Stimulated activated CD4-positive, alpha-beta T cell treated with anti-CD3 and anti-CD28 coated beads, Interleukin-12 subunit alpha, Interleukin-12 subunit beta, amount 100 ng/mL, for 24 hours (primary cell): ENCODE measurements at regions not wholly inside any gene's neighbourhood (a gene's known extent, or its start where the extent isn't known, plus 50 kb on each side); places are given as distances from the start of the nearest gene placed in this dataset.
"Not testable (repeated sequence)": the region's sequence is repeated elsewhere in the genome, so short reads cannot be mapped to it uniquely, and the experiment has no call there.

Source experiments
- DNase-seq, 2 experiments: peaks; one replicate each; pipeline ENCODE4 v3.0.0-alpha.2; 2020; ENCODE audit warnings: low read depth in 2 of 2

DNA sequence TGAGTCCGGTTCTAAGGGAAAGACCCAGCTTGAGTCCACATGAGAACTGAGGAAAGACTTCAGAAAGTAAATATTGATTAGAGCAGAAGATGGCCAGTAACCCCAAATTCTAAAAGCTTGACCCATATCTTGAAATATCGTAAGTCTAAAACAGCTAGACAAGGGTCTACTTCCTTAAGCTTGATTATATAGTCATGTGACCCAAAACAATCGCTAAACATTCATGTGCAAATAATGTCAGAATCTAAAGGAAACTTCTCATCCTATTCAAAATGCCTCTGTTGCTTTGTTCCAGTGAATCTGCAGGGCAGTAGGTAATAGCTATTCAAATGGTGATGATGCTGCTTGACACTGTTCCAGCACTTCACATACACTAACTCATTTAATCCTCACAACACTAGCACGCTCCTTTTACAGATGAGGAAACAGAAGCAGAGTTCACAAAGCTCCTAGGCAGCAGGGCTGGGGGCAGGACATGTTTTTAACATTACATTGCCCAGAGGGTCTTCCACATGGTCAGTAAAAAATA is 52.6 kb downstream of the TCF20 start:
- DNase-seq = no peak

DNA sequence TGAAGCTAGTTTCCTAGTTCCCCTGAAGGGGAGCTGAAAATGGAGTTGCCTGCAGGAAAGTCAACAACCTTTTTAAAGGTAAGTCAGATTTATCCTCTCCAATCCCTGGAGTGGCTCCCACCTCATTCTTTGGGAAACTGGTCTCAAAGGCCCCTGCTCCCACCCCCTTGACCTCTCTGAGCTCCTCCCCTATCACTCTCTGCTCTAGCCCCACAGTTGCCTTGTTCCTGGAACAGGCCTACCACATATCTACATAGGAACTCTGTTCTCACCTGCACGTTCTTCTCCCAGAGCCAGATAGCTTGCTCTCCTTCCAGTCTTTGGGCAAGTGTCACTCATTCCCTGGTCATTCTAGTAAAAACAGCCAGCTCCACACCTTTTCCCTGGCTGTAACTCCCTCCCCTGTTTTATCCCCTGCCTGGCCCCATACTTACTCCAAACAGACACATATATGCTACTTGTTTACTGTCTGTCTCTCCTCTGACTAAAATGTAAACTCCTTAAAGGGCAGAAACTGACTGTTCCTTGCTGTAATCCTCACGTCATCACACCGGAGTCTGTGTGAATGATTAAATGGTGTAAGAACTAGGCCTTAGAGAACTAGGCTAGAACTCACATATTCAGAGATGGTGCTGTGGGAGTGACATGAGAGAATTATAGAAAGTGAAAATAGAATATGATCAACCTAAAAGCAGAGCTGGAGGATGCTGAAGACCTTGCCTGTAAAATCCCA is 53.3 kb downstream of the TCF20 start:
- DNase-seq = no peak

DNA sequence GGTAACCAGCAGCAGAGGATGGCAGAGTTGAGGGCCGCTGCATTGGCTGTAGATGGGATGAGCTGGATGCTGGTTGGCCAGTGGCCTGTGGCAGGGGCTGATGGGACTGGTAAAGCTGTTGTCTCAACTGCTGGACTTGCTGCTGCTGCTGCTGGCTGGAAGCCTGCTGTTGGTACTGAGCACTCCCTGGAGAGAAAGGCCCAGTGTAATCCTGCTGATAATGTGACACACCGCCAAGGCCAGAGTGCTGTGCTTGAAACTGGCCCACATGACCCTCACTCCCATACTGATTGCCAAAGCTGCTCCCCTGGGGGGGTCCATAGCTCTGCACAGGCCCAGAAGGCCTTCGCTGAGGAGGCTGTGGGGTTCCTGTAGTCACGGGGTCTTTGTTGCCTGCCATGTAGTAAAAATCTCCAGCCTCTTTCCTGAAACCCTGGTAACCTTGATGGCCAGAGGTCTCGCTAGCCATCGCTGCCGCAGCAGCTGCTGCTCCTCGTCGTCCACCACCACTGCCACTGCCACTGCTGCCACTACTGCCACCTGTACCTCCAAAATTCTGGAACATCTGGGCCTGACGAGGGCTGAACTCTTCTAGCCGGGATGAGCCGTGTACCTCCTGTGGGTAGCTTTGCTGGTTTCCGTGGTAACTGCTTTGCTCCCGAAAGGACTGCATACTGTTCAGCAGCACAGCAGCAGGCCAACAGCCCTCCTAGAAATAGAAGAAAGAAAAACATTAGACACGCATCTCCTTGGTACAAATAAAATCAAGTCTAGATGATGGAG is 55.6 kb downstream of the TCF20 start:
- DNase-seq = no peak

GRCh38 chr22:42208362-42208761 is 62.1 kb downstream of the TCF20 start:
- no peak for DNase-seq

GRCh38 chr22:42207918-42208317 is 62.5 kb downstream of the TCF20 start:
- DNase-seq = no peak

GRCh38 chr22:42203609-42204008 is 66.8 kb downstream of the TCF20 start:
- no peak for DNase-seq

DNA sequence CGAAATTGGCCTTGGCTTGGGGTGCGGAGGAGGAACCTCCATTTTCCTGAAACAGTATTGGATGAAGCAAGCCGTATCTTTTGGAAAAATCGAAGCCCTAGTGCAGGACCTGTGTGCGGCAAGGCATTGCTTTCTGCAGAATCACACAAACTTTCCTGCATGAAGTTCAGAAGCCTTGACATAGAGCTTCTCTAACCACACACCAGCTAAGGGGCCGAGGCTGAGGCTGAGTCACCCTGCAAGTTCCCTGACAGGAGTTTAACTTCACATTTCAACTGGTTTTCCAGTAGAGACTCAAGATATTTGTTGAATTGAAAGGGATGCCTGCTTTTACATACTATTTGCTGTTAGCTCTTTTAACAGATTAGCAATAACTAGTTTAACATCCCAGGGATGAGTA is 67.8 kb downstream of the TCF20 start:
- peak; percentile 26 to 41 for DNase-seq

DNA sequence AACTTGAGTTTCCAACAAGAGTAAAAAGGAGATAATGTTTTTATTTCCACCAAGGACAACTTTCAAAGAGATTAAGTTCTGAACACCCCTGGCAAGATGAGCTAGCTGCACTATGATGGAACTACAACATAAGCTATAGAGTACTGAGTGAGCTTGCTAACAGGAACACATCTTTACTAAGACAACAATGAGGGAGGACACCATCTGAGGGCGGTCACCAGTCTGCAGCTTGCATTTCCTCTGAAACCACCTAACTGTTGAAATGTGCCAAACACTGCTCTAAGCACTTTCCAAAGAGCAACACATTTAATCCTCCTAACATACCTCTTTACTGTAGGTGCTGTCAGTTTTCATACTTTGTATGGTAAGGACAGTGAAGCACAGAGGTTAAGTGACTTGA is 68.4 kb downstream of the TCF20 start:
- no peak for DNase-seq

DNA sequence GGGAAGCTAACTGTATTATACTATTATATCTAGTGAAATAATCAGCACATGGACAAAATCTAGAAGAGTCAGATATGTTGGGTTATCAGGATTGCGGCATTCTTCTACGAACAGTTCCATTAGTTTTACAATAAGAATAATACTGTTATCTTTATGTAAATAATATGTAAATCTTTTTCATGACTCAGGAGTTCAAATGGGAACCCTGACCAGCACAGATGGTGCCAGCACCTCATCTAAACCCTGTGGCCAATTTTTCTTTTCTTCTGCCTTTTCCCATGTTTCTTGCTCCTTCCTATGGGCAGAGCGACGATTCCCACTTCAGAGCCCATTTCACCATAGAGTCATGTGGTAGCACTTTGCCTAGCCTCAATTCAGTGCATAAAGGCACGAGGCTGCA is 68.4 kb upstream of the CYP2D6 start:
- DNase-seq = no peak

GRCh38 chr22:42198226-42198625 is 67.6 kb upstream of the CYP2D6 start:
- no peak for DNase-seq

DNA sequence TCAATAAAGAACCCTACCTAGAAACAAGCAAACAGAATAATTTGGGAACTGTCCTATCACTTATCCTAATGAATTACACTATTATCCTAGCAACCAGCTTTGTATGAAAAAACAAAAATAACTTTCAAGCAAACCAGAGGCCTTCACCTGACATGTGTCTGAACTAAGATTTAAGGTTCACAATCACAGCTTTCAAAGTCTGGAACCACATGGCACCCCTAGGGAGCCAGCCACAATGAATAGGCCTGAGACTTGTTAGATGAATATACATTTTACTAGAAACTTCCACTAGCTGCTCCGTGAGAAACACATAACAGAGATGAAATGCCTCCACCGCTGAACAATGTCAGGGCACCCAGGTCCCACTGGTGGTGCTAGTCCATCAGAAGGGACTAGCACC is 65.8 kb upstream of the CYP2D6 start:
- DNase-seq = no peak

- no peak for DNase-seq
Measured at GRCh38 chr22:42194953-42195352, 64.3 kb upstream of the CYP2D6 start.

DNA sequence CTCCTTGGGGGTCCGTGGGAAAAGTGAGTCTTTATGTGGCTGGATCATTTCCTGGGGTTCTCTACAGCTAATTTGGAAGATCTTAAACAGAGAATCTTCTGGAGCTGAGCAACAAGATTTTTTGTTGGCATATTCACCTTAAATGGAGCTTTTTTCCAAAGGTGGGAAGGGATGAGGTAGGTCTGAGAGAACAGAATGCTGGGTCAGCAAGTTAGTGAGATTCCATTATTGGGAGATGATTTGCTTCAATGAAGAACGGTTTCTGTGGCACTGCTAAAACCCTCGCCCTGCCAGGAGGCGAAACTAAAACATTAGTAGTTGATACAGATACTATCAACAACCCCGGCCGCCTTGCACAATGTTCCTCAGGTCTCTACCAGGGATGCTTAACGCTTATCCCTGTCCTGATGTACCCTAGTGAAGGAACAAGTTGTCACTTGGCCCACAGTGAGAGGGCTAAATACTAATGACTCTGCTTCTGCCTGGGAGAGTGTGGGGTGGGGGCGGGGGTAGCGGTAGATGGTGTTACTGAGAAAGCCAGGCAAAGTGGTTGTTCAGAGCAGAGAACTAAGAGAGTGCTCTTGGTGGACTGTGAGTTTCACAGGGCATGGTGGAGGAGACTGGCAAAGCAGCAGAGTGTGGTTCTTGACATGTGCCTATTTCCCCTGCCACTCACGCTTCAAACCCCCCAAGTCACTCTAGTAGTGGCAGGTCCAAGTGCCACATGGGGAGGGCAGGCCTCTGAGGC is 63.7 kb upstream of the CYP2D6 start:
- DNase-seq = no peak

DNA sequence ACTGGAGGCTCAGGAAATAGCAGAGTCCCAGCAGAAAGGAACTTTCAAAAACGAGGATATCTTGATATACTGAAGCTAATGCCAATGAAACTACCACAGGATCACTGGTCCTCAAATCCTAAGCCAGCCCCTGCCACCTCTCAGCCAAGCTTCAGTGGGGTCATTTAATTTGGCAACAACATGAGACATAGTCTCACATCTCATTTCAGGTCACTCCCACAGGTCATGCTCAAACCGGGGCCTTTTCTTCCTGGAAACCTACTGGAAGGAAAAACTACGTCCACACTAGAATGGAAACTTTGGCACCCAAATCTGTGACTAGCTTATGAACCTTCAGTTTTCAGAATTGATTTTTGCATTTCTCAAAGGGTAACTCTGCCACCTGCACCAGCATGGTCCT is 61.9 kb upstream of the CYP2D6 start:
- no peak for DNase-seq

- no peak for DNase-seq
Measured at GRCh38 chr22:42190274-42190673, 59.7 kb upstream of the CYP2D6 start.

DNA sequence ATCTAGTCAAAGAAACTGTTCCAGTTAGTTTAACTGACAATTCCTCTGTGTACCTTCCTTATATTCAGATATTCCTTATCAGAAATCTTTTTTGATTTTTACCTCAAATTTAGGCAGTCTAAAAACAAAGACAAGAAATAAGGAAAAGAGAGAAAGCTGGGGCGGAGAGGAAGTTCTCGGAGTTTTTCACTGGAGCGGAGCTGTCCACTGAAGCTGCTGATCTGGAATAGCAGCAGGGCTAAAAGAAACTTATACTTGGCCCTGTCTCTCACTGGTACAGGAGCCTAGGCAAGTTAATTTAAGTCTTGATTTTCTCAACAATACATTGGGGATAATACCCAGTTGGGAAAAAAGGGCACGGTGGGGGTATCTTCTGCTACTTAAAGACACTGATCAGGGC is 59.2 kb upstream of the CYP2D6 start:
- DNase-seq = no peak

DNA sequence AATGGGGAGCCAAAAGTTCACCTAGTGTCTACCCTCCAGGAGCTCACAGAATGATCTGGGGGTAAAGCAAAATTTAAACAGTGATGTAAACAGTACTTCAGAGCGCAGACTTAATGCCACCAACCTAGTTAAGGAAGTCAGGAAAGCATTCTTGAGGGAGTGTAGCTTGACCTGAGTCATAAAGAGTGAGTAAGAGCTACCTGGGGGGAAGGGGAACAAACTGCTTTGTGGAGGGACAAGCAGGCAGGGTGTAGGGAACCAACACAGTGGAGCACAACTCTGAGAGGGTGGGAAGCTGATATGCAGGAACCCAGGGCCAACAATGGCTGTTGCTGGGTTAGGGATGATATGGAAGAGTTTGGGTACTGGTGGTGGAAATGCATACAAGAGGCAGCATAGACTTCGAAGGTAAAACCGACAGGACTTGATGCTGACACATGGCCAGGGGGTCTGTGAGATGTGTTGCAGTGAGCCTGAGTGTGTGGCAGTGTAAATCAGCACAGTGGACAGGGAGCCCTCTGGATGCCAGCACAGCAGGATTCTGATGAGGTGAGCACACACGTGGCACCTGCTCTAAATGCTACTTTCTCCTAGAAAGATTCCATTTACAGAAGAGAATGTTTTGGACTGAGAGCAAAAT is 58.3 kb upstream of the CYP2D6 start:
- DNase-seq = no peak

DNA sequence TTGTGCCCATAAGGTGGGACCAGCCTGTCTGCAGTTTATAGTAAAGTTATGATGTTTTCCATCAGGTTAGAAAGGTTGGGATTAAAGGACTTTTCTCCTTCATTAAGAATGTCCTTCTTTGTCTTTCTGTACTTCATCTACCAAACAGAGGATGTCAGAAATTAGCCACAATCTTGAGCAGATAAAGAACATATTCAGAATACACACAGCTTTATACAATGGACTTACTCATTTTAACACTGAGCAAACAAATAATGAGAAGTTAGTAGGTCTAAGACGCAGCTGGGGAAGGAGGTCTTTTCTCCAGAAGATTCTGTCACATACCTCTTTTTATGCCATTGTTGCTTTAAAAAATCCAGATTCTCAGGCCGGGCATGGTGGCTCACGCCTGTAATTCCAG is 57.0 kb upstream of the CYP2D6 start:
- DNase-seq = no peak

DNA sequence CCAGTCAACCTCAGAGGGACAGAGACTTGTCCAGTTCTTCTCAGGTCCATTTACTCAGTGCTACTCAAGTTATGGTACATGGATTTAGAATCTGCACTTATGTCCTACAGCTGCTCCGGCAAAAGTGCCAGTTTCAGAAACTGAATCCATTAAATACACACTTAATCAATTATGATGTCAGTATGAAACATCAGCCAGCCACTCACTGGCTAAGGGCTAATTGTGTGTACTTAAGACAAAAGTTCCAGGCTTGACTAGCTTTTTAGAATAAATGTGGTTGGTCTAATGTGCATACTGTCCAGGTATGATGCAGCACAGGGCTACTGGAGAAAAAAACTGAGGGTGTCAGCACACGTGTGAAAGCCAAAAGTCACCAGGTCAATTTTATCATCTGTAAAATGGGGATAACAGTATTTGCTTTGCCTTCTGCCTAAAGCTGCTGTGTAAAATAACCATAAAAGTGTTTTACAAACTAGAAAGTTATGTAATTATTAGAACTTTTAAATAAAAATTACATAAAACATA is 55.4 kb upstream of the CYP2D6 start:
- no peak for DNase-seq

- no peak for DNase-seq
Measured at GRCh38 chr22:42184852-42185251, 54.2 kb upstream of the CYP2D6 start.

GRCh38 chr22:42183461-42184059 is 53.0 kb upstream of the CYP2D6 start:
- DNase-seq = not testable (repeated sequence)
